HG02798 (cell line): ENCODE measurements at regions not wholly inside any gene's neighbourhood (a gene's known extent, or its start where the extent isn't known, plus 50 kb on each side); places are given as distances from the start of the nearest gene placed in this dataset.
"Not testable (repeated sequence)": the region's sequence is repeated elsewhere in the genome, so short reads cannot be mapped to it uniquely, and the experiment has no call there.

Experiments used
- ATAC-seq: cut with Tn5 transposase; IDR thresholded peaks from one replicate; pipeline ENCODE4 v1.9.1; 2021; ENCODE audit warnings: mild to moderate bottlenecking; ENCODE audit not compliant: unreplicated experiment, poor library complexity

GRCh38 chr3:35849496-35849895 lies 210.2 kb downstream of the ARPP21 start:
- ATAC-seq = no peak

- ATAC-seq = no peak
These were observed 210.6 kb downstream of the ARPP21 start for GRCh38 chr3:35849963-35850362.

GRCh38 chr3:35857004-35857403 lies 217.7 kb downstream of the ARPP21 start:
- peak; percentile 69 for ATAC-seq

- ATAC-seq = no peak
These were observed 222.7 kb downstream of the ARPP21 start for GRCh38 chr3:35862057-35862456.

GRCh38 chr3:35864871-35865270 lies 225.5 kb downstream of the ARPP21 start:
- ATAC-seq = no peak

GRCh38 chr3:35867791-35868190 lies 228.5 kb downstream of the ARPP21 start:
- no peak for ATAC-seq

- ATAC-seq = no peak
These were observed 231.7 kb downstream of the ARPP21 start for GRCh38 chr3:35871009-35871408.

- no peak for ATAC-seq
These were observed 244.6 kb downstream of the ARPP21 start for GRCh38 chr3:35883929-35884328.

- ATAC-seq = no peak
These were observed 255.4 kb downstream of the ARPP21 start for GRCh38 chr3:35894735-35895134.

GRCh38 chr3:35899245-35899644 lies 259.9 kb downstream of the ARPP21 start:
- ATAC-seq = no peak

- ATAC-seq = no peak
These were observed 260.8 kb downstream of the ARPP21 start for GRCh38 chr3:35900079-35900478.

- peak; percentile 84 for ATAC-seq
These were observed 269.3 kb downstream of the ARPP21 start for GRCh38 chr3:35908366-35909232.

GRCh38 chr3:35919160-35919559 lies 279.8 kb downstream of the ARPP21 start:
- no peak for ATAC-seq

- ATAC-seq = no peak
These were observed 282.4 kb downstream of the ARPP21 start for GRCh38 chr3:35921718-35922117.

- not testable (repeated sequence) for ATAC-seq
These were observed 284.7 kb downstream of the ARPP21 start for GRCh38 chr3:35924070-35924469.

GRCh38 chr3:35927441-35927840 lies 288.1 kb downstream of the ARPP21 start:
- ATAC-seq = no peak

- no peak for ATAC-seq
These were observed 289.8 kb downstream of the ARPP21 start for GRCh38 chr3:35929158-35929557.

- ATAC-seq = no peak
These were observed 292.5 kb downstream of the ARPP21 start for GRCh38 chr3:35931867-35932266.

- no peak for ATAC-seq
These were observed 293.7 kb downstream of the ARPP21 start for GRCh38 chr3:35932995-35933394.

GRCh38 chr3:35936571-35936970 lies 297.2 kb downstream of the ARPP21 start:
- no peak for ATAC-seq

GRCh38 chr3:35944926-35945710 lies 305.8 kb downstream of the ARPP21 start:
- ATAC-seq = no peak
